Neural crest cell (in vitro differentiated cells): ENCODE measurements at regions not wholly inside any gene's neighbourhood (a gene's known extent, or its start where the extent isn't known, plus 50 kb on each side); places are given as distances from the start of the nearest gene placed in this dataset.

Experiments
- DNase-seq: peaks from one replicate; pipeline ENCODE4 v3.0.0; 2021; ENCODE audit warnings: low read depth, mixed read lengths, low spot score
- H3K27ac Mint-ChIP-seq: one replicate; pipeline ENCODE4 v1.8.0; 2021; ENCODE audit warnings: mild to moderate bottlenecking, mixed read lengths; ENCODE audit not compliant: unreplicated experiment
- H3K27me3 Mint-ChIP-seq: 2 replicates; pipeline ENCODE4 v1.8.0; 2021; ENCODE audit warnings: low read depth, mild to moderate bottlenecking, mixed read lengths
- H3K36me3 Mint-ChIP-seq: 2 replicates; pipeline ENCODE4 v1.8.0; 2021; ENCODE audit warnings: low read depth, mild to moderate bottlenecking, mixed read lengths
- H3K4me1 Mint-ChIP-seq: 2 replicates; pipeline ENCODE4 v1.8.0; 2021; ENCODE audit warnings: mixed read lengths
- H3K4me3 Mint-ChIP-seq: one replicate; pipeline ENCODE4 v1.8.0; 2021; ENCODE audit warnings: mild to moderate bottlenecking, mixed read lengths
- H3K9me3 Mint-ChIP-seq: 2 replicates; pipeline ENCODE4 v1.8.0; 2021; ENCODE audit warnings: mixed read lengths
- CTCF ChIP-seq: fragments of 200-600 bp; sonication (generic); conservative IDR thresholded peaks from 2 replicates; pipeline ENCODE4 v1.5.0; 2021; ENCODE audit warnings: antibody characterized with exemption, mild to moderate bottlenecking

DNA sequence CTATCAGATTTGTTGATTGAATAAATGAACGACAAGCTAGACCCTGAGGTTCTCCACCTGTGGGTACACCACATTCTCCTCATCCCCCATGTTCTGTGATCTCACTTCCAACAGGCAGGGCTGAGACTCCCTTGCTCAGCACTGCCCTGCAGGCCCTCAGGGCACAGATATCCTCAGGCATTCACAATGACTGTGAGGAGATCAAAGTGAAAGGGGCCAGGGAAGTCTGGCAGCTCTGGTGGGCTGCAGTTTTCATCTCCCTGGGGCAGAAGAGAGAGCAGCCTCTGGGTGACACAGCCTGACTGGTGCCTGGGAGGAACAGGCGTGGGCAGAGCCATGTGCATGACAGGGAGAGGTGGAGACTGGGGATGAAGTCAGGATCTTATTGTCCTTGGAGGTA, 142.4 kb upstream of the C9orf72 start:
- no peak overlapping the region for H3K4me3 Mint-ChIP-seq
- H3K9me3 Mint-ChIP-seq: peaks cover 7% of the 10 kb centered on the region
- peaks cover 16% of the 10 kb centered on the region for H3K4me1 Mint-ChIP-seq
- no peak for DNase-seq
- H3K27ac Mint-ChIP-seq: peak overlapping the region; percentile 76
- TF ChIP-seq CTCF: no peak
- H3K27me3 Mint-ChIP-seq: no peaks in the 10 kb centered on the region
- H3K36me3 Mint-ChIP-seq: peaks cover 3% of the 10 kb centered on the region

GRCh38 chr9:27717991-27718390, 144.7 kb upstream of the C9orf72 start:
- no peak for TF ChIP-seq CTCF

GRCh38 chr9:27719711-27720110, 146.4 kb upstream of the C9orf72 start:
- peaks cover 47% of the 10 kb centered on the region for H3K4me1 Mint-ChIP-seq
- peaks cover 6% of the 10 kb centered on the region for H3K9me3 Mint-ChIP-seq
- peaks cover 6% of the 10 kb centered on the region for H3K27me3 Mint-ChIP-seq
- no peak overlapping the region for H3K27ac Mint-ChIP-seq
- H3K4me3 Mint-ChIP-seq: no peak overlapping the region
- peaks cover 2% of the 10 kb centered on the region for H3K36me3 Mint-ChIP-seq
- no peak for DNase-seq
- TF ChIP-seq CTCF: no peak

More at GRCh38 chr9:27717991-27718390, 144.7 kb upstream of the C9orf72 start:
- H3K9me3 Mint-ChIP-seq: peaks cover 6% of the 10 kb centered on the region
- H3K27ac Mint-ChIP-seq: no peak overlapping the region
- peaks cover 2% of the 10 kb centered on the region for H3K27me3 Mint-ChIP-seq
- DNase-seq: no peak
- H3K4me3 Mint-ChIP-seq: no peak overlapping the region
- peaks cover 2% of the 10 kb centered on the region for H3K36me3 Mint-ChIP-seq
- H3K4me1 Mint-ChIP-seq: peaks cover 38% of the 10 kb centered on the region

DNA sequence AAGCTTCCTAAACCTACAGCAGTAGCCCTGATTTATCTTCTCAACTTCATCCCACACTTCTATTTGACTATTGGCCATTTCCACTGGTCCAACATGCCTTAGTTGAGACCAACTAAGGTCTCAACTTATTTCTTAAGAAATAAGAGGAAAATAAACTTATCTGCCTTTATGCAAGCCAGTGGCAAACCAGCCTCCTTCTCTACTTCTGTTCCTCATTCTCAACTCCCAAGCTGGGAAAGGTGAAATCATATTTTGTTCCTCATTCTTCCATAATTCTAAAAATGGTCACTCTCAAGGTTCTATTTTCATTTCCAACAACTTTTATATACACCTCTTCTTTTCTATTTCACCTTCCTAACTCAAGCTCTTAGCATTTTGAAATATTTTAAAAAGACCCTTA, 149.6 kb upstream of the C9orf72 start:
- no peak overlapping the region for H3K4me3 Mint-ChIP-seq
- H3K9me3 Mint-ChIP-seq: peaks cover 6% of the 10 kb centered on the region
- H3K4me1 Mint-ChIP-seq: peaks cover 50% of the 10 kb centered on the region
- peak overlapping the region; percentile 7 for H3K27ac Mint-ChIP-seq
- no peak for TF ChIP-seq CTCF
- no peak for DNase-seq
- no peaks in the 10 kb centered on the region for H3K36me3 Mint-ChIP-seq
- H3K27me3 Mint-ChIP-seq: peaks cover 6% of the 10 kb centered on the region

GRCh38 chr9:27726244-27727081, 153.2 kb upstream of the C9orf72 start:
- Mint-ChIP-seq H3K27ac (peak overlapping the region; percentile 44), H3K36me3 (peaks cover 2% of the 10 kb centered on the region), H3K9me3 (peaks cover 3% of the 10 kb centered on the region), H3K27me3 (peaks cover 6% of the 10 kb centered on the region), H3K4me1 (peaks cover 42% of the 10 kb centered on the region), H3K4me3 (no peak overlapping the region)
- TF ChIP-seq CTCF: peak; percentile 96
- DNase-seq: peak; percentile 74
